ENCODE measurements at regions not wholly inside any gene's neighbourhood (a gene's known extent, or its start where the extent isn't known, plus 50 kb on each side); places are given as distances from the start of the nearest gene placed in this dataset.

- no peaks in the 10 kb centered on the region for H3K36me3 ChIP-seq (ENCODE audit: insufficient read depth, low read length, poor library complexity, severe bottlenecking)
- ChIA-PET CTCF (no interaction called here), POLR2A (ENCODE audit: low non-redundant PET) (no interaction called here)
- BruUV-seq (replicated peaks) = no TSS peak
- intact Hi-C loops (cut with micrococcal nuclease; ENCODE audit: unreplicated experiment) = no loop called here
- H3K27ac ChIP-seq (ENCODE audit: low read depth, low read length, poor library complexity, severe bottlenecking) = no peak overlapping the region
- TF ChIP-seq, protein P1, sequence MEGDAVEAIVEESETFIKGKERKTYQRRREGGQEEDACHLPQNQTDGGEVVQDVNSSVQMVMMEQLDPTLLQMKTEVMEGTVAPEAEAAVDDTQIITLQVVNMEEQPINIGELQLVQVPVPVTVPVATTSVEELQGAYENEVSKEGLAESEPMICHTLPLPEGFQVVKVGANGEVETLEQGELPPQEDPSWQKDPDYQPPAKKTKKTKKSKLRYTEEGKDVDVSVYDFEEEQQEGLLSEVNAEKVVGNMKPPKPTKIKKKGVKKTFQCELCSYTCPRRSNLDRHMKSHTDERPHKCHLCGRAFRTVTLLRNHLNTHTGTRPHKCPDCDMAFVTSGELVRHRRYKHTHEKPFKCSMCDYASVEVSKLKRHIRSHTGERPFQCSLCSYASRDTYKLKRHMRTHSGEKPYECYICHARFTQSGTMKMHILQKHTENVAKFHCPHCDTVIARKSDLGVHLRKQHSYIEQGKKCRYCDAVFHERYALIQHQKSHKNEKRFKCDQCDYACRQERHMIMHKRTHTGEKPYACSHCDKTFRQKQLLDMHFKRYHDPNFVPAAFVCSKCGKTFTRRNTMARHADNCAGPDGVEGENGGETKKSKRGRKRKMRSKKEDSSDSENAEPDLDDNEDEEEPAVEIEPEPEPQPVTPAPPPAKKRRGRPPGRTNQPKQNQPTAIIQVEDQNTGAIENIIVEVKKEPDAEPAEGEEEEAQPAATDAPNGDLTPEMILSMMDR (conservative IDR thresholded peaks at IDR 0.05; ENCODE audit: low read depth, low read length) = no peak
- no peak for TF ChIP-seq EZH2 (IDR thresholded peaks at IDR 0.05; ENCODE audit: borderline replicate concordance, low read depth, low read length, poor library complexity, severe bottlenecking)
- H3K27me3 ChIP-seq (replicated peaks; ENCODE audit: insufficient read depth, low read depth, low read length, poor library complexity) = no peaks in the 10 kb centered on the region
- no peak for DNase-seq (ENCODE audit: low spot score)
- H3K9me3 ChIP-seq (ENCODE audit: low read depth, low read length, poor library complexity, severe bottlenecking) = no peaks in the 10 kb centered on the region
- peaks cover 5% of the 10 kb centered on the region for H3K4me1 ChIP-seq (ENCODE audit: insufficient read depth, low read length, poor library complexity, severe bottlenecking)
- H3K4me3 ChIP-seq (ENCODE audit: low read depth, low read length, poor library complexity, severe bottlenecking) = no peak overlapping the region
Measured at GRCh38 chr13:55661505-55661904, 1479.2 kb upstream of the PRR20A start.

- Histone ChIP-seq H3K9me3 (ENCODE audit: low read depth, low read length, poor library complexity, severe bottlenecking) (no peaks in the 10 kb centered on the region), H3K4me1 (ENCODE audit: insufficient read depth, low read length, poor library complexity, severe bottlenecking) (peaks cover 5% of the 10 kb centered on the region), H3K27ac (ENCODE audit: low read depth, low read length, poor library complexity, severe bottlenecking) (no peak overlapping the region), H3K27me3 (replicated peaks; ENCODE audit: insufficient read depth, low read depth, low read length, poor library complexity) (no peaks in the 10 kb centered on the region), H3K36me3 (ENCODE audit: insufficient read depth, low read length, poor library complexity, severe bottlenecking) (no peaks in the 10 kb centered on the region), H3K4me3 (ENCODE audit: low read depth, low read length, poor library complexity, severe bottlenecking) (no peak overlapping the region)
- ChIA-PET POLR2A (ENCODE audit: low non-redundant PET) (no interaction called here), CTCF (interaction anchor here (0.7 kb wide), 1 partner anchor 108 kb away, joined by 7 read pairs; no protein-coding TSS in a partner anchor)
- no peak for DNase-seq (ENCODE audit: low spot score)
- TF ChIP-seq, protein P1 (conservative IDR thresholded peaks at IDR 0.05; ENCODE audit: low read depth, low read length) = no peak
- TF ChIP-seq EZH2 (IDR thresholded peaks at IDR 0.05; ENCODE audit: borderline replicate concordance, low read depth, low read length, poor library complexity, severe bottlenecking) = no peak
- no TSS peak for BruUV-seq (replicated peaks)
- intact Hi-C loops (cut with micrococcal nuclease; ENCODE audit: unreplicated experiment) = no loop called here
Measured at GRCh38 chr13:55664178-55664577, 1476.5 kb upstream of the PRR20A start.

- DNase-seq (ENCODE audit: low spot score) = no peak
- Histone ChIP-seq H3K36me3 (ENCODE audit: insufficient read depth, low read length, poor library complexity, severe bottlenecking) (no peaks in the 10 kb centered on the region), H3K9me3 (ENCODE audit: low read depth, low read length, poor library complexity, severe bottlenecking) (no peaks in the 10 kb centered on the region), H3K27ac (ENCODE audit: low read depth, low read length, poor library complexity, severe bottlenecking) (no peak overlapping the region), H3K4me3 (ENCODE audit: low read depth, low read length, poor library complexity, severe bottlenecking) (no peak overlapping the region), H3K4me1 (ENCODE audit: insufficient read depth, low read length, poor library complexity, severe bottlenecking) (no peaks in the 10 kb centered on the region), H3K27me3 (replicated peaks; ENCODE audit: insufficient read depth, low read depth, low read length, poor library complexity) (no peaks in the 10 kb centered on the region)
- CTCF ChIA-PET = no interaction called here
- no TSS peak for BruUV-seq (replicated peaks)
- intact Hi-C loops (cut with micrococcal nuclease; ENCODE audit: unreplicated experiment) = no loop called here
- POLR2A ChIA-PET (ENCODE audit: low non-redundant PET) = no interaction called here
- no peak for TF ChIP-seq EZH2 (IDR thresholded peaks at IDR 0.05; ENCODE audit: borderline replicate concordance, low read depth, low read length, poor library complexity, severe bottlenecking)
- TF ChIP-seq, protein P1 (conservative IDR thresholded peaks at IDR 0.05; ENCODE audit: low read depth, low read length) = no peak
Measured at GRCh38 chr13:55669051-55669450, 1471.7 kb upstream of the PRR20A start.
